ENCODE measurements at regions not wholly inside any gene's neighbourhood (a gene's known extent, or its start where the extent isn't known, plus 50 kb on each side); places are given as distances from the start of the nearest gene placed in this dataset.

- no peaks in the 10 kb centered on the region for H3K9me3 Mint-ChIP-seq
- Histone ChIP-seq H3K9ac (ENCODE audit: insufficient read depth, low read length, poor library complexity, severe bottlenecking) (no peak overlapping the region), H3K79me2 (ENCODE audit: insufficient read depth, low read length) (no peaks in the 10 kb centered on the region), H3K36me3 (replicated peaks in 1 of 2; ENCODE audit: control insufficient read depth in 1 of 2, insufficient read depth in 2 of 2, low read length in 2 of 2) (no peaks in the 10 kb centered on the region), H3K4me1 (ENCODE audit: control insufficient read depth in 1 of 2, insufficient read depth in 2 of 2, low read length in 2 of 2) (no peaks in the 10 kb centered on the region), H3K9me3 (replicated peaks in 1 of 2; ENCODE audit: control insufficient read depth in 1 of 2, insufficient read depth in 1 of 2, low read length in 2 of 2) (no peaks in the 10 kb centered on the region), H4K20me1 (ENCODE audit: insufficient read depth, low read length) (no peaks in the 10 kb centered on the region), H3K27ac (ENCODE audit: low read depth in 1 of 2, low read length in 2 of 2) (no peak overlapping the region), H3K27me3 (ENCODE audit: control insufficient read depth in 2 of 2, insufficient read depth in 2 of 2, low read length in 2 of 2) (no peaks in the 10 kb centered on the region), H3K4me2 (replicated peaks; ENCODE audit: extremely low read depth, low read length, poor library complexity, severe bottlenecking) (no peak overlapping the region), H2AFZ (ENCODE audit: insufficient read depth, low read depth, low read length, poor library complexity, severe bottlenecking) (no peak overlapping the region), H3K4me3 (replicated peaks in 1 of 3; ENCODE audit: low read depth in 2 of 3, low read length in 3 of 3) (no peak overlapping the region)
- no peaks in the 10 kb centered on the region for H3K36me3 Mint-ChIP-seq
- H3K4me1 Mint-ChIP-seq, result no peaks in the 10 kb centered on the region
- no CpG with 5 or more reads among the region's 5 CpGs for WGBS (ENCODE audit: insufficient coverage)
- no peak overlapping the region for H3K4me3 Mint-ChIP-seq
- intact Hi-C loops (cut with micrococcal nuclease), result no loop called here
- no peak for TF ChIP-seq CTCF (IDR thresholded peaks at IDR 0.05)
- no peak for DNase-seq
- peaks cover 0 to 2% (median 2%) of the 10 kb centered on the region in 3 donors for H3K27me3 Mint-ChIP-seq (ENCODE audit: low read depth in 3 of 3)
- no peak overlapping the region for H3K27ac Mint-ChIP-seq
Observed at GRCh38 chr17:27945953-27946352, 52.8 kb upstream of the LYRM9 start.

GRCh38 chr17:27946513-27946912 is 53.3 kb upstream of the LYRM9 start:
- peaks cover 0 to 2% (median 2%) of the 10 kb centered on the region in 3 donors for H3K27me3 Mint-ChIP-seq (ENCODE audit: low read depth in 3 of 3)
- WGBS (ENCODE audit: insufficient coverage), result 80% methylated on average over 1 of the region's 2 CpGs
- no peak for DNase-seq
- no peaks in the 10 kb centered on the region for H3K4me1 Mint-ChIP-seq
- no peak overlapping the region for H3K9ac ChIP-seq (ENCODE audit: insufficient read depth, low read length, poor library complexity, severe bottlenecking)
- H3K36me3 ChIP-seq (replicated peaks in 1 of 2; ENCODE audit: control insufficient read depth in 1 of 2, insufficient read depth in 2 of 2, low read length in 2 of 2), result no peaks in the 10 kb centered on the region
- no peak overlapping the region for H2AFZ ChIP-seq (ENCODE audit: insufficient read depth, low read depth, low read length, poor library complexity, severe bottlenecking)
- H3K79me2 ChIP-seq (ENCODE audit: insufficient read depth, low read length), result no peaks in the 10 kb centered on the region
- no peaks in the 10 kb centered on the region for H3K9me3 Mint-ChIP-seq
- H4K20me1 ChIP-seq (ENCODE audit: insufficient read depth, low read length), result no peaks in the 10 kb centered on the region
- H3K4me3 Mint-ChIP-seq, result no peak overlapping the region
- no peak overlapping the region for H3K4me3 ChIP-seq (replicated peaks in 1 of 3; ENCODE audit: low read depth in 2 of 3, low read length in 3 of 3)
- no peaks in the 10 kb centered on the region for H3K9me3 ChIP-seq (replicated peaks in 1 of 2; ENCODE audit: control insufficient read depth in 1 of 2, insufficient read depth in 1 of 2, low read length in 2 of 2)
- no peaks in the 10 kb centered on the region for H3K4me1 ChIP-seq (ENCODE audit: control insufficient read depth in 1 of 2, insufficient read depth in 2 of 2, low read length in 2 of 2)
- intact Hi-C loops (cut with micrococcal nuclease), result no loop called here
- H3K27ac Mint-ChIP-seq, result no peak overlapping the region
- no peaks in the 10 kb centered on the region for H3K27me3 ChIP-seq (ENCODE audit: control insufficient read depth in 2 of 2, insufficient read depth in 2 of 2, low read length in 2 of 2)
- H3K27ac ChIP-seq (ENCODE audit: low read depth in 1 of 2, low read length in 2 of 2), result no peak overlapping the region
- no peak for TF ChIP-seq CTCF (IDR thresholded peaks at IDR 0.05)
- H3K36me3 Mint-ChIP-seq, result no peaks in the 10 kb centered on the region
- H3K4me2 ChIP-seq (replicated peaks; ENCODE audit: extremely low read depth, low read length, poor library complexity, severe bottlenecking), result no peak overlapping the region

Measured in CD14-positive monocyte (primary cell).